Gastrocnemius medialis (tissue), 4 donors: ENCODE measurements at regions not wholly inside any gene's neighbourhood (a gene's known extent, or its start where the extent isn't known, plus 50 kb on each side); places are given as distances from the start of the nearest gene placed in this dataset.

Experiments
- POLR2A ChIP-seq, 2 donors: fragments of 450-650 bp; IDR thresholded peaks; one replicate each; pipeline ENCODE4 v1.6.1; 2017; ENCODE audit warnings: antibody characterized with exemption in 2 of 2, mild to moderate bottlenecking in 2 of 2, moderate library complexity in 2 of 2
- TF ChIP-seq, protein P1 (sequence below), 5 experiments: fragments of 450-650 bp in 3 of 5; fragments of 200-600 bp in 2 of 5; sonication (generic) in 2 of 5; IDR thresholded peaks in 4 of 5; conservative IDR thresholded peaks in 1 of 5; 1 replicate in 4 of 5; 2 replicates in 1 of 5; pipeline ENCODE4 v1.5.1; 2016 to 2019; ENCODE audit warnings: antibody characterized with exemption in 5 of 5, mild to moderate bottlenecking in 3 of 5, moderate library complexity in 3 of 5

DNA sequence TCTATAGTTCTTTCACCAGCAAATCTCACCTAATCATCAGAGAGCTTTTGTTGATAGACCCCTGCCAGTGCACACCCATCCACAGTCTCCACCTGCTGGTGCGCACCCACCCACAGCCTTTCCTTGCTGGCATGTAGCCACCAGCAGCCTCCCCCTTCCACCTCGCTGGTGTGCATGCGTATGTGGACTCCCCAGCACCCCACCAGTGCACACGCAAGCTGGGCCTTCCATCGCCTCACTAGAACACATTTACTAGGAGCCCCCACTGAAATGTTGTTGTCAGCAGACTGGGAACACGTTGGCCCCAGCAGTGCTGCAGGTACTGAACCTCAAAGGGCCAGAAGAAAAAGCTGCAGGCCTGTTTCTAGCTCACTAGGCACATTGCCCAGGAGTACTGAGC, 104.9 kb upstream of the ZWINT start:
- TF ChIP-seq, protein P1, sequence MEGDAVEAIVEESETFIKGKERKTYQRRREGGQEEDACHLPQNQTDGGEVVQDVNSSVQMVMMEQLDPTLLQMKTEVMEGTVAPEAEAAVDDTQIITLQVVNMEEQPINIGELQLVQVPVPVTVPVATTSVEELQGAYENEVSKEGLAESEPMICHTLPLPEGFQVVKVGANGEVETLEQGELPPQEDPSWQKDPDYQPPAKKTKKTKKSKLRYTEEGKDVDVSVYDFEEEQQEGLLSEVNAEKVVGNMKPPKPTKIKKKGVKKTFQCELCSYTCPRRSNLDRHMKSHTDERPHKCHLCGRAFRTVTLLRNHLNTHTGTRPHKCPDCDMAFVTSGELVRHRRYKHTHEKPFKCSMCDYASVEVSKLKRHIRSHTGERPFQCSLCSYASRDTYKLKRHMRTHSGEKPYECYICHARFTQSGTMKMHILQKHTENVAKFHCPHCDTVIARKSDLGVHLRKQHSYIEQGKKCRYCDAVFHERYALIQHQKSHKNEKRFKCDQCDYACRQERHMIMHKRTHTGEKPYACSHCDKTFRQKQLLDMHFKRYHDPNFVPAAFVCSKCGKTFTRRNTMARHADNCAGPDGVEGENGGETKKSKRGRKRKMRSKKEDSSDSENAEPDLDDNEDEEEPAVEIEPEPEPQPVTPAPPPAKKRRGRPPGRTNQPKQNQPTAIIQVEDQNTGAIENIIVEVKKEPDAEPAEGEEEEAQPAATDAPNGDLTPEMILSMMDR (IDR thresholded peaks at IDR 0.05 in 4 of 5, conservative IDR thresholded peaks at IDR 0.05 in 1 of 5) = no peak
- TF ChIP-seq POLR2A (IDR thresholded peaks at IDR 0.05) = no peak
